Lung (tissue), 11 donors: ENCODE measurements at regions not wholly inside any gene's neighbourhood (a gene's known extent, or its start where the extent isn't known, plus 50 kb on each side); places are given as distances from the start of the nearest gene placed in this dataset.

Source experiments
- ATAC-seq: fragments of 200-7000 bp; cut with Tn5 transposase; one replicate; pipeline ENCODE4 v1.9.1; 2020; ENCODE audit warnings: moderate number of reproducible peaks; ENCODE audit not compliant: insufficient read depth, low FRiP score
- DNase-seq, 3 donors: peaks; one replicate each; pipeline ENCODE4 v3.0.0-alpha.2; 2013 to 2017
- H3K27ac ChIP-seq, 2 donors: one replicate each; pipeline ENCODE4 v1.5.1; 2013; ENCODE audit warnings: mild to moderate bottlenecking in 2 of 2, moderate library complexity in 2 of 2, control low read depth in 1 of 2, inconsistent platforms in 1 of 2, low read depth in 1 of 2, low read length in 1 of 2
- H3K27me3 ChIP-seq, 3 donors: one replicate each; pipeline ENCODE4 v1.5.1; 2013; ENCODE audit warnings: low read length in 2 of 3; ENCODE audit not compliant: control insufficient read depth in 3 of 3, insufficient read depth in 3 of 3
- H3K36me3 ChIP-seq, 4 donors: one replicate each; pipeline ENCODE4 v1.5.1; 2013; ENCODE audit warnings: low read length in 4 of 4, mild to moderate bottlenecking in 1 of 4, moderate library complexity in 1 of 4; ENCODE audit not compliant: control insufficient read depth in 4 of 4, insufficient read depth in 4 of 4
- H3K4me1 ChIP-seq, 5 donors: one replicate each; pipeline ENCODE4 v1.5.1; 2013; ENCODE audit warnings: low read length in 5 of 5, mild to moderate bottlenecking in 2 of 5, moderate library complexity in 1 of 5; ENCODE audit not compliant: control insufficient read depth in 5 of 5, insufficient read depth in 5 of 5
- H3K4me3 ChIP-seq: one replicate; pipeline ENCODE4 v1.5.1; 2013; ENCODE audit warnings: mild to moderate bottlenecking, control low read depth, moderate library complexity
- H3K9ac ChIP-seq, 2 donors: one replicate each; pipeline ENCODE4 v1.5.1; 2013; ENCODE audit warnings: low read length in 2 of 2, control low read depth in 1 of 2; ENCODE audit not compliant: insufficient read depth in 1 of 2
- H3K9me3 ChIP-seq, 4 donors: one replicate each; pipeline ENCODE4 v1.5.1; 2013; ENCODE audit warnings: low read length in 3 of 4, mild to moderate bottlenecking in 1 of 4, moderate library complexity in 1 of 4; ENCODE audit not compliant: control insufficient read depth in 4 of 4, insufficient read depth in 3 of 4
- WGBS, 2 donors: extraction: QIAGEN DNeasy Blood & Tissue Kit; methylation state at CpG; one replicate each; pipeline ENCODE4 v1.1.7; 2013; 5-methylcytosine and 5-hydroxymethylcytosine counted together
- TF ChIP-seq, protein P1 (sequence below): IDR thresholded peaks from 2 replicates; pipeline ENCODE4 v1.5.1; 2012; ENCODE audit warnings: mild to moderate bottlenecking; ENCODE audit errors: control extremely low read depth, extremely low read depth
- donor health status: control.
- donor health status: control.
- donor health status: Bipolar disorder and iron deficiency.
- donor health status: healthy.
- donor health status: DM: yes; HTN: yes; CAD: no.

DNA sequence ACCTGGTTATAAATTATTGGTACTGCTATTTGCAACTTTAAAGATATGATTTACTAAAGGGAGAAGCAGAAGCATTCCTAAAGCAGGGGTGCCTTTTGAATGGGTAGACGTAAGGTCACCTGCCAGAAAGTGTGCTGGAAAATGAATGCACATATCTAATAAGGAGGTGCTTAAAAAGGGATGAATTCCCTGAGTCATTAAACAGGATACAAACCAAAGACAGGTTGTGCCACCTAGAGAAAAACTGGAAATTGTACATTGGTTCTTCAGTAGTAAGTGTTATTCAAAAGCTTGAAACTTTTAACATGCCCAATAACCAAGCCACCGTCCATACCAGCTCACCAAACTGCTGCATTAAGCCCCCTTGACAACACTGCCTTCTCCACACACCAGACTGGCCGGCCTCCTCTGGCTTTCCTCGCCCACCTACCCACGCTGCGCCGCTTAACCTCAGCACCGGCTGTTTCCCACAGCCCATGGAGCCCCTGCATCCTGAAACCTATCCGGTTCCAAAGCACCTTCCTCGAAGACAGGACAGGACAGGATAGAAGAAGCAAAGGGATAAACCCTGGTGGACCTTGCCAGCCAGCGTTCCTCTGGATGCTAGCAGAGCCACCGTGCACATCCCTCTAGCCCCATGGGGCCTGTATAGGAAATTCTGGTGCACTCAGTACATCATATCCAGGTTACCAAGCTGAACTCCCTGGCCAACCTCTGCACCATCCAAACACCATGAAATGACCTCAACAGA is 201.5 kb upstream of the CAND1 start:
- TF ChIP-seq, protein P1, sequence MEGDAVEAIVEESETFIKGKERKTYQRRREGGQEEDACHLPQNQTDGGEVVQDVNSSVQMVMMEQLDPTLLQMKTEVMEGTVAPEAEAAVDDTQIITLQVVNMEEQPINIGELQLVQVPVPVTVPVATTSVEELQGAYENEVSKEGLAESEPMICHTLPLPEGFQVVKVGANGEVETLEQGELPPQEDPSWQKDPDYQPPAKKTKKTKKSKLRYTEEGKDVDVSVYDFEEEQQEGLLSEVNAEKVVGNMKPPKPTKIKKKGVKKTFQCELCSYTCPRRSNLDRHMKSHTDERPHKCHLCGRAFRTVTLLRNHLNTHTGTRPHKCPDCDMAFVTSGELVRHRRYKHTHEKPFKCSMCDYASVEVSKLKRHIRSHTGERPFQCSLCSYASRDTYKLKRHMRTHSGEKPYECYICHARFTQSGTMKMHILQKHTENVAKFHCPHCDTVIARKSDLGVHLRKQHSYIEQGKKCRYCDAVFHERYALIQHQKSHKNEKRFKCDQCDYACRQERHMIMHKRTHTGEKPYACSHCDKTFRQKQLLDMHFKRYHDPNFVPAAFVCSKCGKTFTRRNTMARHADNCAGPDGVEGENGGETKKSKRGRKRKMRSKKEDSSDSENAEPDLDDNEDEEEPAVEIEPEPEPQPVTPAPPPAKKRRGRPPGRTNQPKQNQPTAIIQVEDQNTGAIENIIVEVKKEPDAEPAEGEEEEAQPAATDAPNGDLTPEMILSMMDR: no peak
- H3K4me1 ChIP-seq: peaks cover 0 to 2% (median 0%) of the 10 kb centered on the region in 5 donors
- H3K27ac ChIP-seq: no peak overlapping the region
- no peaks in the 10 kb centered on the region for H3K9me3 ChIP-seq
- ATAC-seq (no peak), DNase-seq (peak in 1 of 3 donors; percentile 16)
- no peak overlapping the region for H3K4me3 ChIP-seq
- H3K9ac ChIP-seq: no peak overlapping the region
- H3K27me3 ChIP-seq: peaks cover 0 to 21% (median 19%) of the 10 kb centered on the region in 3 donors
- 36% methylated on average over 12 of the region's 12 CpGs for WGBS, 2 donors
- H3K36me3 ChIP-seq: no peaks in the 10 kb centered on the region

DNA sequence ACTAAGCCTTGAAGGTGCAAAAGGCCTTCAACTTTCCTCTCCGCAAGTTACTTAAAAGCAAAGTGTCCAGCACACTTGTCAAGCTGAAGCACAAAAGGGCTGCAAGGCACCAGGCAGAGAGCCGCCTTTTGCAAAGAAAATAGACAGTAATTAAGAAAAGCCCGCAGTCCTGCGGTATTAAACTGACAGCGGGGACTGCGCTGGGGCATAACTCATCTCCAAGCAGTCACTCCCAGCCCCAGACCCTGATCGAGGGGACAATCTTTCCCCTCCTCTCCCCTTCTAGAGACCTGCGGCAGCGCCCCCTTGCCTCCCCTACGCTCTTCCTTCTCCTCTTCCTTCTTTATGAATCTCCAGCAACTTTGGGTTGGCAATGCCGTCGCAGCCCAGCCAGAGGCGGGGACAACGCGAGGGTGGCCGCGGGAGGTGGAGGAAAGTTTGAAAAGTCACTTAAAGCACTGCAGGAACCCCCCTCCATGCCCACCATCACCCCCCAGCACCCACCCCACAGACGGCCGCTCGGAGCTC is 200.9 kb upstream of the CAND1 start:
- TF ChIP-seq, protein P1: no peak
- H3K27me3 ChIP-seq: peaks cover 0 to 21% (median 19%) of the 10 kb centered on the region in 3 donors
- peak in 2 of 3 donors; percentile 15 to 17 for DNase-seq
- ATAC-seq: peak; percentile 10
- no peak overlapping the region for H3K9ac ChIP-seq
- H3K4me1 ChIP-seq: peaks cover 0 to 2% (median 0%) of the 10 kb centered on the region in 5 donors
- WGBS, 2 donors: 3% methylated on average over 18 to 20 of the region's 20 CpGs
- H3K36me3 ChIP-seq: no peaks in the 10 kb centered on the region
- no peak overlapping the region for H3K4me3 ChIP-seq
- no peaks in the 10 kb centered on the region for H3K9me3 ChIP-seq
- no peak overlapping the region for H3K27ac ChIP-seq

DNA sequence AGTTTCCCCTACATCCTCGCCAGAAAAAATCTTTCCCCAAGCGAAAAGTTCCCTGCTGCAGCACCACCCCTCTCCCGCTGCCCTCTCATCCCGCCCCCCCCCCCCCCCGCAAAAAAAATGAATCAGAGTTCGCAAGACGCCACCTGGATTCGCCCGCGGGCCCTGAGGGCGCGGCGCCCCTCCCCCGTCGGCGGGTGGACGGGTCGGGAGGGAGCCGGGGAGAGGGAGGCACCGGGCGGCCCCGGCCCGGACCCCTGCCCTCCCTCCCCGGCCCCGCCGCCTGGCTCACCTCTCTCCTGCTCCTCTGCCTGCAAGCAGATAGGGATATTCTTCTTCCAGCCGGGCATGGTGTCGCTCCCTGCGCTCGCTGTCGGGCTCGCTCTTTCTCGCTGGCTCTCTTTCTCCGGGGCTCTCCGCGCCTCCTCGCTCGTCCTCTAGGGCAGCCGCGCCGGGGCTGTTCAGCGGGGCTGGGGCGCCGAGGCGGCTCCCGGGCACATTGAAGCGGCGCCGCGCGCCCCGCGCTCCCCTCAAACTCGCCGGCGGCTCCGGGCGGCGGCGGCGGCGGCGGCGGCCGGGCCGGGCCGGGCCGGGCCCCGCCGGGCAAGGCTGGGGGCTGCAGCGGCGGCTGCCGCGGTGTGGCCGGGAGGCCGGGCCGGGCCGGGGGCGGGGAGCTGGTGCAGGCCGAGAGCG is 200.3 kb upstream of the CAND1 start:
- Histone ChIP-seq H3K9ac (no peak overlapping the region), H3K36me3 (no peaks in the 10 kb centered on the region), H3K4me3 (peak overlapping the region; percentile 55), H3K4me1 (peaks cover 0 to 2% (median 0%) of the 10 kb centered on the region in 5 donors), H3K27me3 (peaks cover 0 to 21% (median 19%) of the 10 kb centered on the region in 3 donors), H3K27ac (no peak overlapping the region), H3K9me3 (no peaks in the 10 kb centered on the region)
- TF ChIP-seq, protein P1: no peak
- WGBS, 2 donors: 1% methylated on average over 32 to 80 of the region's 81 CpGs
- peak; percentile 42 to 58 (median 53) for DNase-seq
- ATAC-seq: peak; percentile 37
